ENCODE measurements at regions not wholly inside any gene's neighbourhood (a gene's known extent, or its start where the extent isn't known, plus 50 kb on each side); places are given as distances from the start of the nearest gene placed in this dataset.

DNA sequence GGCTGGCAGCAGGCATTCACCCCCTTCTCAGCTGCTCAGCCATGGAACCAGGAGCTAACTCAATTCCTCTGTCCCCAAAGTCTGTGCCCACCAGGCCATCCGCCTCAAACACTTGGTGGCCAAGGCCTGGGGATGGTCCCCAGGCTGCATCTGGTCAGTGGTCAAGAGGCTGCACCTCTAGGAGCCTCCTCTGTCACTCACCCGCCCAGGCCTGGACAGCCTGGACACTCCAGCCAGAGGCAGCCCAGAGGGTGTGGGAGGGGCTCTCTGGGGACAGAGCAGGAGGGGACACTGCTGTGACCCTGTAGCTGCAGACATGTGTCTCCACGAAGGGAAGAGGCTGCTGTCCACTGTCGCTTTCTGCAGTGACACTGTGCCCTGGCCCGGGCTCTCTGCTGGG is 416.6 kb upstream of the SULF2 start:
- no peaks in the 10 kb centered on the region for H3K9me3 ChIP-seq (ENCODE audit: insufficient read depth, low read depth)
- no peak overlapping the region for H3K27ac ChIP-seq
- DNase-seq, result no peak
- no peak overlapping the region for H2AFZ ChIP-seq
- intact Hi-C loops (cut with micrococcal nuclease; ENCODE audit: unreplicated experiment), result no loop called here
- no peaks in the 10 kb centered on the region for H3F3A ChIP-seq (ENCODE audit: insufficient read depth, low read depth)
- H3K9me2 ChIP-seq (ENCODE audit: insufficient read depth), result no peaks in the 10 kb centered on the region
- H3K4me2 ChIP-seq, result no peak overlapping the region
- TF ChIP-seq, protein P1, sequence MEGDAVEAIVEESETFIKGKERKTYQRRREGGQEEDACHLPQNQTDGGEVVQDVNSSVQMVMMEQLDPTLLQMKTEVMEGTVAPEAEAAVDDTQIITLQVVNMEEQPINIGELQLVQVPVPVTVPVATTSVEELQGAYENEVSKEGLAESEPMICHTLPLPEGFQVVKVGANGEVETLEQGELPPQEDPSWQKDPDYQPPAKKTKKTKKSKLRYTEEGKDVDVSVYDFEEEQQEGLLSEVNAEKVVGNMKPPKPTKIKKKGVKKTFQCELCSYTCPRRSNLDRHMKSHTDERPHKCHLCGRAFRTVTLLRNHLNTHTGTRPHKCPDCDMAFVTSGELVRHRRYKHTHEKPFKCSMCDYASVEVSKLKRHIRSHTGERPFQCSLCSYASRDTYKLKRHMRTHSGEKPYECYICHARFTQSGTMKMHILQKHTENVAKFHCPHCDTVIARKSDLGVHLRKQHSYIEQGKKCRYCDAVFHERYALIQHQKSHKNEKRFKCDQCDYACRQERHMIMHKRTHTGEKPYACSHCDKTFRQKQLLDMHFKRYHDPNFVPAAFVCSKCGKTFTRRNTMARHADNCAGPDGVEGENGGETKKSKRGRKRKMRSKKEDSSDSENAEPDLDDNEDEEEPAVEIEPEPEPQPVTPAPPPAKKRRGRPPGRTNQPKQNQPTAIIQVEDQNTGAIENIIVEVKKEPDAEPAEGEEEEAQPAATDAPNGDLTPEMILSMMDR (conservative IDR thresholded peaks at IDR 0.05), result no peak
- no peak for TF ChIP-seq EZH2 (IDR thresholded peaks at IDR 0.05; ENCODE audit: low read depth)
- H3K79me2 ChIP-seq (ENCODE audit: low read depth), result no peaks in the 10 kb centered on the region
- CTCF ChIA-PET, result interaction anchor here (0.5 kb wide), 1 partner anchor 314 kb away, joined by 4 read pairs; no protein-coding TSS in a partner anchor
- no peaks in the 10 kb centered on the region for H3K4me1 ChIP-seq (replicated peaks; ENCODE audit: insufficient read depth)
- H3K27me3 ChIP-seq (ENCODE audit: insufficient read depth, low read depth), result no peaks in the 10 kb centered on the region
- no peak overlapping the region for H3K4me3 ChIP-seq
- BruUV-seq (replicated peaks), result no TSS peak
- no peaks in the 10 kb centered on the region for H4K20me1 ChIP-seq (ENCODE audit: insufficient read depth)
- POLR2A ChIA-PET (ENCODE audit: unreplicated experiment), result no interaction called here
- H3K36me3 ChIP-seq (ENCODE audit: low read depth), result no peaks in the 10 kb centered on the region

DNA sequence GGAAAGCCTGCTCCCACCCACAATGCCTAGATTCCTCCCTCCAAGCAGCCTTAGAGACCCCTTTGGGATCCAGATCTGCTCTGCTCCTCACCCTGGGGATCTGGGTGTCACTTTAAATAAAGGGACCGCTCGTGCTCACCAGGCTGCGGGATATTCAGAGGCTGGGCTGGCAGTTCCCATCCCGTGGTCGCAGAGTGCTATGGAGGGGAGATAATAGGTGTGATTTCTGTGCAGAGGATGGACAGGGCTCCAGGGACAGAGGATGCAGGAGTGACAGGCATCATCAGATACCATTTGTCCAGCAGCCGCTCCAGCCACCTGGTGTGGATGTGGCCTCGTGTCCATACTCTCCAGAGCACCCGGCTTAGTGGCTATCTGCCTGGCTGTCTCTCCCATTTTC is 415.9 kb upstream of the SULF2 start:
- DNase-seq, result no peak
- Histone ChIP-seq H3K36me3 (ENCODE audit: low read depth) (no peaks in the 10 kb centered on the region), H2AFZ (no peak overlapping the region), H3K9me3 (ENCODE audit: insufficient read depth, low read depth) (no peaks in the 10 kb centered on the region), H3K4me2 (no peak overlapping the region), H3K4me3 (no peak overlapping the region), H4K20me1 (ENCODE audit: insufficient read depth) (no peaks in the 10 kb centered on the region), H3K27ac (no peak overlapping the region), H3K79me2 (ENCODE audit: low read depth) (no peaks in the 10 kb centered on the region), H3K27me3 (ENCODE audit: insufficient read depth, low read depth) (no peaks in the 10 kb centered on the region), H3F3A (ENCODE audit: insufficient read depth, low read depth) (no peaks in the 10 kb centered on the region), H3K4me1 (replicated peaks; ENCODE audit: insufficient read depth) (no peaks in the 10 kb centered on the region), H3K9me2 (ENCODE audit: insufficient read depth) (no peaks in the 10 kb centered on the region)
- CTCF ChIA-PET, result no interaction called here
- TF ChIP-seq EZH2 (IDR thresholded peaks at IDR 0.05; ENCODE audit: low read depth), result no peak
- TF ChIP-seq, protein P1 (conservative IDR thresholded peaks at IDR 0.05), result no peak
- intact Hi-C loops (cut with micrococcal nuclease; ENCODE audit: unreplicated experiment), result no loop called here
- POLR2A ChIA-PET (ENCODE audit: unreplicated experiment), result no interaction called here
- BruUV-seq (replicated peaks), result no TSS peak

DNA sequence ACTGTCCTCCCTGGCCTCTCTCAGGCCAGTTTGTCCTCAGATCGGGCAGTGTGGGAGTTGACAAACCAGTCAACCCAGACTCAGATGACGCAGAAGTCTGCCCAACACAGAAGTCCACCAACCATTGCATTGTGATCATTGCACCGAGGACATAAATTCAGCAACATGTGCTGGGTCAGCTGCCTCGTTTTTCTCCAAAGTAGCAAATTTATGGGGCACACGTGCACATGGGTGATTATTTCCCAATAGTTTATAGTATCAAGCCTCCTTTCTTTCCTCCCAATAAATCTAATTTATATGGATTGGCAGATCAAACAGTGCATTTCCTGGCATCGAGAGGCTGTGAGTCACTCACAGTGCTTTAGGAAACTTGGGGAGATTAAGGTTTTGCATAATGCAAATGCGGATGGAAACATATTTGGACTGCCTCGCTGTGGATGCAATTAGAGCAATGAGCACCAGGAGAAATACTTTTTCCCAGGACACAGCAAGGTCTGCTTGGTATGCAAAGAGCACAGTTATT is 413.7 kb upstream of the SULF2 start:
- no peaks in the 10 kb centered on the region for H3K27me3 ChIP-seq (ENCODE audit: insufficient read depth, low read depth)
- ChIA-PET CTCF (no interaction called here), POLR2A (ENCODE audit: unreplicated experiment) (no interaction called here)
- H3K79me2 ChIP-seq (ENCODE audit: low read depth), result no peaks in the 10 kb centered on the region
- no peaks in the 10 kb centered on the region for H3F3A ChIP-seq (ENCODE audit: insufficient read depth, low read depth)
- H4K20me1 ChIP-seq (ENCODE audit: insufficient read depth), result no peaks in the 10 kb centered on the region
- DNase-seq, result no peak
- H3K4me2 ChIP-seq, result no peak overlapping the region
- H2AFZ ChIP-seq, result no peak overlapping the region
- H3K9me3 ChIP-seq (ENCODE audit: insufficient read depth, low read depth), result no peaks in the 10 kb centered on the region
- TF ChIP-seq, protein P1 (conservative IDR thresholded peaks at IDR 0.05), result no peak
- TF ChIP-seq EZH2 (IDR thresholded peaks at IDR 0.05; ENCODE audit: low read depth), result no peak
- H3K4me3 ChIP-seq, result no peak overlapping the region
- H3K9me2 ChIP-seq (ENCODE audit: insufficient read depth), result no peaks in the 10 kb centered on the region
- intact Hi-C loops (cut with micrococcal nuclease; ENCODE audit: unreplicated experiment), result loop anchor here (10.0 kb wide), 1 partner anchor 414 kb away; the partner anchor contains the start of gene SULF2
- H3K4me1 ChIP-seq (replicated peaks; ENCODE audit: insufficient read depth), result no peaks in the 10 kb centered on the region
- H3K36me3 ChIP-seq (ENCODE audit: low read depth), result no peaks in the 10 kb centered on the region
- no peak overlapping the region for H3K27ac ChIP-seq
- no TSS peak for BruUV-seq (replicated peaks)
